Dermis blood vessel endothelial cell (primary cell): ENCODE measurements at regions not wholly inside any gene's neighbourhood (a gene's known extent, or its start where the extent isn't known, plus 50 kb on each side); places are given as distances from the start of the nearest gene placed in this dataset.

ENCODE experiments used
- DNase-seq: peaks from one replicate; pipeline ENCODE4 v3.0.0; 2010

- no peak for DNase-seq
Observed at GRCh38 chr18:30514059-30514458, 528.5 kb downstream of the DSC3 start.

GRCh38 chr18:30512872-30513271, 529.7 kb downstream of the DSC3 start:
- no peak for DNase-seq

GRCh38 chr18:30510882-30511281, 531.7 kb downstream of the DSC3 start:
- no peak for DNase-seq

- no peak for DNase-seq
Observed at GRCh38 chr18:30501594-30501993, 540.9 kb downstream of the DSC3 start.

- DNase-seq, result no peak
Observed at GRCh38 chr18:30500240-30500945, 542.1 kb downstream of the DSC3 start.

GRCh38 chr18:30499721-30500120, 542.8 kb downstream of the DSC3 start:
- no peak for DNase-seq

GRCh38 chr18:30492552-30493129, 549.9 kb downstream of the DSC3 start:
- DNase-seq, result no peak

GRCh38 chr18:30491815-30492551, 550.6 kb downstream of the DSC3 start:
- no peak for DNase-seq

GRCh38 chr18:30489890-30490643, 552.5 kb downstream of the DSC3 start:
- no peak for DNase-seq

GRCh38 chr18:30487962-30488361, 554.6 kb downstream of the DSC3 start:
- DNase-seq, result no peak

- DNase-seq, result no peak
Observed at GRCh38 chr18:30486856-30487255, 555.7 kb downstream of the DSC3 start.

- no peak for DNase-seq
Observed at GRCh38 chr18:30485078-30485477, 557.5 kb downstream of the DSC3 start.

- no peak for DNase-seq
Observed at GRCh38 chr18:30481871-30482270, 560.7 kb downstream of the DSC3 start.

- no peak for DNase-seq
Observed at GRCh38 chr18:30469091-30469490, 573.5 kb downstream of the DSC3 start.

GRCh38 chr18:30465096-30465495, 577.4 kb downstream of the DSC3 start:
- no peak for DNase-seq

- DNase-seq, result no peak
Observed at GRCh38 chr18:30457156-30457555, 585.4 kb downstream of the DSC3 start.

- no peak for DNase-seq
Observed at GRCh38 chr18:30455741-30456140, 586.8 kb downstream of the DSC3 start.

- no peak for DNase-seq
Observed at GRCh38 chr18:30454920-30455319, 587.6 kb downstream of the DSC3 start.

- DNase-seq, result no peak
Observed at GRCh38 chr18:30451981-30452380, 590.6 kb downstream of the DSC3 start.

GRCh38 chr18:30450927-30451326, 591.6 kb downstream of the DSC3 start:
- no peak for DNase-seq

GRCh38 chr18:30446605-30447004, 595.9 kb downstream of the DSC3 start:
- DNase-seq, result no peak

GRCh38 chr18:30444544-30444943, 598.0 kb downstream of the DSC3 start:
- no peak for DNase-seq

- DNase-seq, result no peak
Observed at GRCh38 chr18:30440351-30440750, 602.2 kb downstream of the DSC3 start.
